ENCODE measurements at regions not wholly inside any gene's neighbourhood (a gene's known extent, or its start where the extent isn't known, plus 50 kb on each side); places are given as distances from the start of the nearest gene placed in this dataset.

DNA sequence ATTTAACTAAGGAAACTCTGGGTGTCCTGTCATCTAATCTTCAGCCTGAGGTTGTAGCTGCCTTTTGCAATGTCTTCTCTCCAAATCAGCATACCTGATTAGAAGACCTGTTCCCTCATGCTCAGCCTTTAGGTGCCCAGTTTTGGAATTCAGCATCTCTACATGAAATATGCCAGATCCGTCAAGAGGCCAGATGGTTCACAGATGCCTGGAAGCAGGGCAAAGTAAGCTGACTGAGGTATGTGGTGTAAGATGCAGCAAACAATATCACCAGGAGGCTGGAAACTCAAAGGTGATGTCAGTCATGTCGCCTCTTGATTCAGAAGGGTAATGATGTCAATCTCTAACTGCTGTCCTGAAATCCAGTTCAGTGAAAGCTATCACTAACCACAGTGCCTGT, 324.4 kb downstream of the PRELID2 start:
- no peak overlapping the region for H2AFZ ChIP-seq (ENCODE audit: low read length)
- no peaks in the 10 kb centered on the region for H3K27me3 ChIP-seq (ENCODE audit: control insufficient read depth in 1 of 2, insufficient read depth in 2 of 2, low read length in 2 of 2)
- H3K36me3 ChIP-seq (replicated peaks in 1 of 2; ENCODE audit: control insufficient read depth in 1 of 2, insufficient read depth in 2 of 2, low read length in 2 of 2) = no peaks in the 10 kb centered on the region
- TF ChIP-seq DNMT3B (CRISPR knock-in tag; conservative IDR thresholded peaks at IDR 0.05) (no peak), AGO1 (IDR thresholded peaks at IDR 0.05; ENCODE audit: low read depth, low read length, poor library complexity, severe bottlenecking) (no peak), ZNF75D (CRISPR knock-in tag; IDR thresholded peaks at IDR 0.05; ENCODE audit: borderline replicate concordance) (no peak), POLR2AphosphoS2 (IDR thresholded peaks at IDR 0.05; ENCODE audit: low read depth, low read length) (no peak), ZNF234 (CRISPR knock-in tag; conservative IDR thresholded peaks at IDR 0.05) (no peak), ZNF256 (CRISPR knock-in tag; conservative IDR thresholded peaks at IDR 0.05) (no peak), ATF1 (CRISPR knock-in tag; IDR thresholded peaks at IDR 0.05) (no peak), TBP (CRISPR knock-in tag; IDR thresholded peaks at IDR 0.05) (no peak), ZNF552 (CRISPR knock-in tag; IDR thresholded peaks at IDR 0.05; ENCODE audit: borderline replicate concordance) (no peak), NFYB (CRISPR knock-in tag; IDR thresholded peaks at IDR 0.05) (no peak), TMF1 (CRISPR knock-in tag; IDR thresholded peaks at IDR 0.05; ENCODE audit: low read depth) (no peak), ZBTB3 (CRISPR knock-in tag; IDR thresholded peaks at IDR 0.05; ENCODE audit: borderline replicate concordance, low read depth) (no peak)
- TF ChIP-seq, protein P1, sequence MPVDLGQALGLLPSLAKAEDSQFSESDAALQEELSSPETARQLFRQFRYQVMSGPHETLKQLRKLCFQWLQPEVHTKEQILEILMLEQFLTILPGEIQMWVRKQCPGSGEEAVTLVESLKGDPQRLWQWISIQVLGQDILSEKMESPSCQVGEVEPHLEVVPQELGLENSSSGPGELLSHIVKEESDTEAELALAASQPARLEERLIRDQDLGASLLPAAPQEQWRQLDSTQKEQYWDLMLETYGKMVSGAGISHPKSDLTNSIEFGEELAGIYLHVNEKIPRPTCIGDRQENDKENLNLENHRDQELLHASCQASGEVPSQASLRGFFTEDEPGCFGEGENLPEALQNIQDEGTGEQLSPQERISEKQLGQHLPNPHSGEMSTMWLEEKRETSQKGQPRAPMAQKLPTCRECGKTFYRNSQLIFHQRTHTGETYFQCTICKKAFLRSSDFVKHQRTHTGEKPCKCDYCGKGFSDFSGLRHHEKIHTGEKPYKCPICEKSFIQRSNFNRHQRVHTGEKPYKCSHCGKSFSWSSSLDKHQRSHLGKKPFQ (CRISPR knock-in tag; IDR thresholded peaks at IDR 0.05; ENCODE audit: insufficient replicate concordance) = no peak
- TF ChIP-seq, protein P2, sequence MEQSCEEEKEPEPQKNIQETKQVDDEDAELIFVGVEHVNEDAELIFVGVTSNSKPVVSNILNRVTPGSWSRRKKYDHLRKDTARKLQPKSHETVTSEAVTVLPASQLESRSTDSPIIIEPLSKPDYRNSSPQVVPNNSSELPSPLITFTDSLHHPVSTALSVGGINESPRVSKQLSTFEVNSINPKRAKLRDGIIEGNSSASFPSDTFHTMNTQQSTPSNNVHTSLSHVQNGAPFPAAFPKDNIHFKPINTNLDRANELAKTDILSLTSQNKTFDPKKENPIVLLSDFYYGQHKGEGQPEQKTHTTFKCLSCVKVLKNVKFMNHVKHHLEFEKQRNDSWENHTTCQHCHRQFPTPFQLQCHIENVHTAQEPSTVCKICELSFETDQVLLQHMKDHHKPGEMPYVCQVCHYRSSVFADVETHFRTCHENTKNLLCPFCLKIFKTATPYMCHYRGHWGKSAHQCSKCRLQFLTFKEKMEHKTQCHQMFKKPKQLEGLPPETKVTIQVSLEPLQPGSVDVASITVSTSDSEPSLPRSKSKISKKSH (CRISPR knock-in tag; IDR thresholded peaks at IDR 0.05; ENCODE audit: borderline replicate concordance) = no peak
- TF ChIP-seq, protein P3, sequence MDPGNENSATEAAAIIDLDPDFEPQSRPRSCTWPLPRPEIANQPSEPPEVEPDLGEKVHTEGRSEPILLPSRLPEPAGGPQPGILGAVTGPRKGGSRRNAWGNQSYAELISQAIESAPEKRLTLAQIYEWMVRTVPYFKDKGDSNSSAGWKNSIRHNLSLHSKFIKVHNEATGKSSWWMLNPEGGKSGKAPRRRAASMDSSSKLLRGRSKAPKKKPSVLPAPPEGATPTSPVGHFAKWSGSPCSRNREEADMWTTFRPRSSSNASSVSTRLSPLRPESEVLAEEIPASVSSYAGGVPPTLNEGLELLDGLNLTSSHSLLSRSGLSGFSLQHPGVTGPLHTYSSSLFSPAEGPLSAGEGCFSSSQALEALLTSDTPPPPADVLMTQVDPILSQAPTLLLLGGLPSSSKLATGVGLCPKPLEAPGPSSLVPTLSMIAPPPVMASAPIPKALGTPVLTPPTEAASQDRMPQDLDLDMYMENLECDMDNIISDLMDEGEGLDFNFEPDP (CRISPR knock-in tag; conservative IDR thresholded peaks at IDR 0.05) = no peak
- no TSS peak for BruUV-seq (replicated peaks)
- 65% methylated on average over 2 of the region's 2 CpGs for WGBS (ENCODE audit: low lambda C conversion rate)
- in situ Hi-C loops (cut with HindIII; ENCODE audit: extremely low pct_ligation_motif_present, low pct_unique_long_range_greater_than_20kb) = no loop called here
- no peaks in the 10 kb centered on the region for H3K4me1 ChIP-seq (ENCODE audit: insufficient read depth, low read length)
- H3K9me3 ChIP-seq (ENCODE audit: low read length) = no peaks in the 10 kb centered on the region
- FAIRE-seq (no peak), ATAC-seq (no peak), DNase-seq (ENCODE audit: low spot score) (no peak)
- H3K27ac ChIP-seq (ENCODE audit: extremely low read length, insufficient read depth, low read length) = no peak overlapping the region
- H4K20me1 ChIP-seq (ENCODE audit: insufficient read depth, low read length) = no peaks in the 10 kb centered on the region
- H3K4me2 ChIP-seq (ENCODE audit: low read depth, low read length) = no peak overlapping the region
- H3K9ac ChIP-seq (ENCODE audit: insufficient read depth, low read depth, low read length) = no peak overlapping the region
- no peak overlapping the region for H3K4me3 ChIP-seq (replicated peaks in 1 of 3; ENCODE audit: insufficient read depth in 1 of 3, low read depth in 2 of 3, low read length in 3 of 3)
- ChIA-PET POLR2A (no interaction called here), CTCF (ENCODE audit: low intra/inter-chr PET ratio, low total read pairs) (no interaction called here)
- no peaks in the 10 kb centered on the region for H3K79me2 ChIP-seq (ENCODE audit: insufficient read depth, low read length)
- intact Hi-C loops (cut with micrococcal nuclease; ENCODE audit: unreplicated experiment) = no loop called here

Data from HepG2 (cell line).